SK-N-MC (cell line): ENCODE measurements at regions not wholly inside any gene's neighbourhood (a gene's known extent, or its start where the extent isn't known, plus 50 kb on each side); places are given as distances from the start of the nearest gene placed in this dataset.

Experiments used
- EZH2 ChIP-seq: fragments of 200-600 bp; sonication (generic); IDR thresholded peaks from one replicate; pipeline ENCODE4 v1.6.1; 2017; ENCODE audit warnings: antibody characterized with exemption
- FOXP2 ChIP-seq: optimal IDR thresholded peaks from 2 replicates; pipeline ENCODE3; 2011; ENCODE audit warnings: mild to moderate bottlenecking, moderate library complexity; ENCODE audit not compliant: insufficient read depth; ENCODE audit errors: extremely low read length, control extremely low read depth
- POLR2AphosphoS5 ChIP-seq: IDR thresholded peaks from 2 replicates; pipeline ENCODE4 v1.6.1; 2012; ENCODE audit warnings: mild to moderate bottlenecking, low read depth, low read length, borderline replicate concordance

DNA sequence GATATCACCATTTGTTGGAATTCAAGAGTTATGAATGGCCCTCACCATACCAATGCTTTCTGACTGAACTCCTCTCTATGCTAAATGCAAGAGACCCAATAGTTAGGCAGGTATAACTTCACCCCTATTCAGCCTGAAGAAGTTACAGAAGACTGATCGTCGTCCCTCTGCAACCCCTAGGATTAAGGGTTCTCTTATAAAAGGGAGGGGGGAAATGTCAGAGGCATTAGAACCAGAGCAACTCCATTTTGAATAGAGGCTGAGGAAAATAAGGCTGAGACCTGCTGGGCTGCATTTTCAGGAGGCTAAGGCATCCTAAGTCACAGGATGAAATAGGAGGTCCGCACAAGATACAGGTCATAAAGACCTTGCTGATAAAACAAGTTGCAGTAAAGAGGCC lies 494.3 kb downstream of the SPRY1 start:
- TF ChIP-seq POLR2AphosphoS5 (no peak), EZH2 (no peak), FOXP2 (no peak)
